Liver (tissue), 8 donors: ENCODE measurements at regions not wholly inside any gene's neighbourhood (a gene's known extent, or its start where the extent isn't known, plus 50 kb on each side); places are given as distances from the start of the nearest gene placed in this dataset.
A peak's percentile ranks its signal among the peaks of the same experiment; 100 is the strongest.

Experiments used
- DNase-seq: peaks from one replicate; pipeline ENCODE4 v3.0.0-alpha.2; 2017; ENCODE audit warnings: low spot score
- H3K27ac ChIP-seq, 2 donors: one replicate each; pipeline ENCODE4 v1.7.0; 2013; ENCODE audit warnings: inconsistent platforms in 2 of 2, low read length in 2 of 2, control low read depth in 1 of 2, low read depth in 1 of 2, mild to moderate bottlenecking in 1 of 2
- H3K27me3 ChIP-seq, 4 donors: one replicate each; pipeline versions ENCODE4 v1.6.1 to v1.7.0; 2013; ENCODE audit warnings: low read length in 3 of 4, inconsistent platforms in 1 of 4, mild to moderate bottlenecking in 1 of 4, moderate library complexity in 1 of 4; ENCODE audit not compliant: control insufficient read depth in 4 of 4, insufficient read depth in 4 of 4
- H3K36me3 ChIP-seq, 4 donors: one replicate each; pipeline versions ENCODE4 v1.6.1 to v1.7.0; 2013; ENCODE audit warnings: low read length in 3 of 4, mild to moderate bottlenecking in 3 of 4, low read depth in 1 of 4, moderate library complexity in 1 of 4; ENCODE audit not compliant: control insufficient read depth in 4 of 4, insufficient read depth in 3 of 4
- H3K4me1 ChIP-seq, 4 donors: one replicate each; pipeline versions ENCODE4 v1.6.1 to v1.7.0; 2013; ENCODE audit warnings: low read length in 3 of 4, mild to moderate bottlenecking in 3 of 4, moderate library complexity in 1 of 4; ENCODE audit not compliant: control insufficient read depth in 4 of 4, insufficient read depth in 4 of 4
- H3K4me3 ChIP-seq, 3 donors: one replicate each; pipeline versions ENCODE4 v1.6.1 to v1.7.0; 2013; ENCODE audit warnings: low read length in 3 of 3, control low read depth in 1 of 3, low read depth in 1 of 3, mild to moderate bottlenecking in 1 of 3
- H3K9ac ChIP-seq, 2 donors: one replicate each; pipeline ENCODE4 v1.7.0; 2013; ENCODE audit warnings: low read length in 2 of 2, mild to moderate bottlenecking in 2 of 2, moderate library complexity in 2 of 2, control low read depth in 1 of 2, low read depth in 1 of 2
- H3K9me3 ChIP-seq, 4 donors: one replicate each; pipeline versions ENCODE4 v1.6.1 to v1.7.0; 2013; ENCODE audit warnings: low read length in 3 of 4; ENCODE audit not compliant: control insufficient read depth in 4 of 4
- ATF3 ChIP-seq: IDR thresholded peaks from 2 replicates; pipeline ENCODE4 v1.6.1; 2016; ENCODE audit warnings: antibody characterized with exemption
- CTCF ChIP-seq: fragments of 150-350 bp; IDR thresholded peaks from 2 replicates; pipeline ENCODE4 v1.5.1; 2017; ENCODE audit warnings: improper control_type of control experiment, low read depth, low read length; ENCODE audit not compliant: missing input control
- EGR1 ChIP-seq, 2 donors: IDR thresholded peaks; 2 replicates each; pipeline ENCODE4 v1.6.1; 2016 to 2018; ENCODE audit warnings: antibody characterized with exemption in 2 of 2, low read depth in 2 of 2
- FOXA1 ChIP-seq: IDR thresholded peaks from 2 replicates; pipeline ENCODE4 v1.6.1; 2016; ENCODE audit warnings: antibody characterized with exemption
- FOXA2 ChIP-seq: IDR thresholded peaks from 2 replicates; pipeline ENCODE4 v1.6.1; 2016; ENCODE audit warnings: antibody characterized with exemption
- GABPA ChIP-seq, 2 donors: IDR thresholded peaks in 1 of 2; conservative IDR thresholded peaks in 1 of 2; 2 replicates each; pipeline ENCODE4 v1.6.1; 2016; ENCODE audit warnings: antibody characterized with exemption in 2 of 2, mild to moderate bottlenecking in 1 of 2, moderate library complexity in 1 of 2
- HNF4A ChIP-seq, 2 donors: conservative IDR thresholded peaks; 2 replicates each; pipeline ENCODE4 v1.6.1; 2016; ENCODE audit warnings: antibody characterized with exemption in 2 of 2, mild to moderate bottlenecking in 2 of 2
- HNF4G ChIP-seq: IDR thresholded peaks from 2 replicates; pipeline ENCODE4 v1.6.1; 2016; ENCODE audit warnings: antibody characterized with exemption
- JUND ChIP-seq, 2 donors: IDR thresholded peaks; 2 replicates each; pipeline ENCODE4 v1.6.1; 2016; ENCODE audit warnings: antibody characterized with exemption in 2 of 2
- MAX ChIP-seq: IDR thresholded peaks from 2 replicates; pipeline ENCODE4 v1.6.1; 2016; ENCODE audit warnings: antibody characterized with exemption
- NR2F2 ChIP-seq: IDR thresholded peaks from 2 replicates; pipeline ENCODE4 v1.6.1; 2016; ENCODE audit warnings: antibody characterized with exemption
- RAD21 ChIP-seq, 2 donors: IDR thresholded peaks; 2 replicates each; pipeline ENCODE4 v1.6.1; 2016; ENCODE audit warnings: antibody characterized with exemption in 2 of 2, mild to moderate bottlenecking in 2 of 2
- REST ChIP-seq: IDR thresholded peaks from 2 replicates; pipeline ENCODE4 v1.6.1; 2016; ENCODE audit warnings: antibody characterized with exemption, mild to moderate bottlenecking
- RXRA ChIP-seq, 2 donors: IDR thresholded peaks; 2 replicates each; pipeline ENCODE4 v1.6.1; 2017 to 2018; ENCODE audit warnings: antibody characterized with exemption in 2 of 2, mild to moderate bottlenecking in 1 of 2
- SP1 ChIP-seq: IDR thresholded peaks from 2 replicates; pipeline ENCODE4 v1.6.1; 2018; ENCODE audit warnings: antibody characterized with exemption, mild to moderate bottlenecking
- TAF1 ChIP-seq: conservative IDR thresholded peaks from 2 replicates; pipeline ENCODE4 v1.6.1; 2016; ENCODE audit warnings: antibody characterized with exemption, mild to moderate bottlenecking
- YY1 ChIP-seq: IDR thresholded peaks from 2 replicates; pipeline ENCODE4 v1.6.1; 2016; ENCODE audit warnings: antibody characterized with exemption, mild to moderate bottlenecking
- ZBTB33 ChIP-seq: IDR thresholded peaks from 2 replicates; pipeline ENCODE4 v1.6.1; 2016; ENCODE audit warnings: antibody characterized with exemption
- WGBS: extraction: QIAGEN DNeasy Blood & Tissue Kit; methylation state at CpG from one replicate; pipeline ENCODE4 v1.1.7; 2013; 5-methylcytosine and 5-hydroxymethylcytosine counted together
- donor health status: healthy.
- donor health status: healthy.
- donor health status: healthy.
- donor health status: healthy.
- donor health status: healthy.

GRCh38 chr18:34385311-34385710 is 160.6 kb upstream of the NOL4 start (continued):
- no peak for TF ChIP-seq REST

- TF ChIP-seq SP1 (no peak), JUND (IDR thresholded peaks at IDR 0.05) (no peak), RXRA (IDR thresholded peaks at IDR 0.05) (no peak)
- no peak for DNase-seq
- no peak overlapping the region for H3K9ac ChIP-seq
- no peaks in the 10 kb centered on the region for H3K4me1 ChIP-seq
- no peaks in the 10 kb centered on the region for H3K36me3 ChIP-seq
- 89% methylated on average over 6 of the region's 6 CpGs for WGBS
- H3K27ac ChIP-seq: no peak overlapping the region
- peaks cover 0 to 6% (median 3%) of the 10 kb centered on the region in 4 donors for H3K9me3 ChIP-seq
- no peaks in the 10 kb centered on the region for H3K27me3 ChIP-seq
- no peak overlapping the region for H3K4me3 ChIP-seq
These were observed 162.1 kb upstream of the NOL4 start for GRCh38 chr18:34386803-34387202.

GRCh38 chr18:34397286-34397896 is 172.7 kb upstream of the NOL4 start:
- WGBS: 21% methylated on average over 2 of the region's 2 CpGs
- Histone ChIP-seq H3K27ac (peak overlapping the region in 1 of 2 donors; percentile 38), H3K4me3 (no peak overlapping the region), H3K9me3 (no peaks in the 10 kb centered on the region), H3K4me1 (peaks cover 0 to 8% (median 0%) of the 10 kb centered on the region in 4 donors), H3K9ac (no peak overlapping the region), H3K27me3 (no peaks in the 10 kb centered on the region), H3K36me3 (no peaks in the 10 kb centered on the region)
- no peak for DNase-seq
- TF ChIP-seq ZBTB33 (peak; percentile 24), FOXA2 (peak; percentile 11), REST (no peak), MAX (peak; percentile 26), CTCF (no peak), SP1 (peak; percentile 76), GABPA (IDR thresholded peaks at IDR 0.05 in 1 of 2, conservative IDR thresholded peaks at IDR 0.05 in 1 of 2) (no peak), FOXA1 (no peak), RAD21 (IDR thresholded peaks at IDR 0.05) (no peak), RXRA (IDR thresholded peaks at IDR 0.05) (peak; percentile 5 to 23), NR2F2 (no peak), YY1 (peak; percentile 81), ATF3 (no peak), TAF1 (no peak), HNF4A (conservative IDR thresholded peaks at IDR 0.05) (peak; percentile 82 to 86), JUND (IDR thresholded peaks at IDR 0.05) (no peak), HNF4G (peak; percentile 17), EGR1 (IDR thresholded peaks at IDR 0.05; ENCODE audit: low read depth in 2 of 2) (no peak)
